Parathyroid adenoma (tissue), 2 donors: ENCODE measurements at regions not wholly inside any gene's neighbourhood (a gene's known extent, or its start where the extent isn't known, plus 50 kb on each side); places are given as distances from the start of the nearest gene placed in this dataset.

ENCODE experiments used
- H2AFZ ChIP-seq: fragments of 300-600 bp; sonication (generic); one replicate; pipeline ENCODE4 v1.7.0; 2017; ENCODE audit warnings: antibody characterized with exemption, mild to moderate bottlenecking
- H3K27ac ChIP-seq: fragments of 300-600 bp; sonication (generic); one replicate; pipeline ENCODE4 v1.7.0; 2017
- H3K27me3 ChIP-seq: fragments of 300-600 bp; sonication (generic); one replicate; pipeline ENCODE4 v1.7.0; 2017; ENCODE audit warnings: low read length; ENCODE audit not compliant: control insufficient read depth, insufficient read depth
- H3K36me3 ChIP-seq: fragments of 300-600 bp; sonication (generic); one replicate; pipeline ENCODE4 v1.7.0; 2017; ENCODE audit warnings: low read length; ENCODE audit not compliant: control insufficient read depth, insufficient read depth
- H3K4me1 ChIP-seq: fragments of 300-600 bp; sonication (generic); one replicate; pipeline ENCODE4 v1.7.0; 2017; ENCODE audit warnings: control low read depth
- H3K4me2 ChIP-seq: fragments of 300-600 bp; sonication (generic); one replicate; pipeline ENCODE4 v1.7.0; 2017; ENCODE audit warnings: low read length
- H3K4me3 ChIP-seq: fragments of 300-600 bp; sonication (generic); one replicate; pipeline ENCODE4 v1.7.0; 2017; ENCODE audit warnings: low read depth, low read length
- H3K79me2 ChIP-seq: fragments of 300-600 bp; sonication (generic); one replicate; pipeline ENCODE4 v1.7.0; 2017; ENCODE audit warnings: control low read depth
- H3K9ac ChIP-seq: fragments of 300-600 bp; sonication (generic); one replicate; pipeline ENCODE4 v1.7.0; 2017; ENCODE audit warnings: mild to moderate bottlenecking
- H3K9me3 ChIP-seq: fragments of 300-600 bp; sonication (generic); one replicate; pipeline ENCODE4 v1.7.0; 2017; ENCODE audit warnings: low read length; ENCODE audit not compliant: control insufficient read depth
- CTCF ChIP-seq: fragments of 300-600 bp; sonication (generic); IDR thresholded peaks from one replicate; pipeline ENCODE4 v1.7.0; 2017; ENCODE audit warnings: antibody characterized with exemption, mild to moderate bottlenecking
- donor health status: primary hyperparathyroidism.

GRCh38 chr10:44832595-44833390, 78.3 kb upstream of the TMEM72 start:
- TF ChIP-seq CTCF, result no peak
- Histone ChIP-seq H3K36me3 (no peaks in the 10 kb centered on the region), H3K27me3 (no peaks in the 10 kb centered on the region), H3K4me1 (no peaks in the 10 kb centered on the region), H2AFZ (no peak overlapping the region), H3K9me3 (no peaks in the 10 kb centered on the region), H3K27ac (no peak overlapping the region), H3K79me2 (no peaks in the 10 kb centered on the region), H3K9ac (no peak overlapping the region), H3K4me2 (no peak overlapping the region), H3K4me3 (no peak overlapping the region)

- TF ChIP-seq CTCF, result no peak
- H3K9ac ChIP-seq, result no peak overlapping the region
- no peaks in the 10 kb centered on the region for H3K9me3 ChIP-seq
- H3K27ac ChIP-seq, result no peak overlapping the region
- no peak overlapping the region for H3K4me3 ChIP-seq
- H2AFZ ChIP-seq, result no peak overlapping the region
- no peak overlapping the region for H3K4me2 ChIP-seq
- H3K27me3 ChIP-seq, result no peaks in the 10 kb centered on the region
- no peaks in the 10 kb centered on the region for H3K36me3 ChIP-seq
- H3K79me2 ChIP-seq, result no peaks in the 10 kb centered on the region
- H3K4me1 ChIP-seq, result no peaks in the 10 kb centered on the region
Observed at GRCh38 chr10:44834131-44834530, 77.0 kb upstream of the TMEM72 start.

GRCh38 chr10:44835300-44835699, 75.8 kb upstream of the TMEM72 start:
- no peaks in the 10 kb centered on the region for H3K9me3 ChIP-seq
- H3K79me2 ChIP-seq, result no peaks in the 10 kb centered on the region
- H3K9ac ChIP-seq, result no peak overlapping the region
- no peaks in the 10 kb centered on the region for H3K4me1 ChIP-seq
- no peak overlapping the region for H3K4me3 ChIP-seq
- no peak overlapping the region for H2AFZ ChIP-seq
- no peak overlapping the region for H3K4me2 ChIP-seq
- no peak for TF ChIP-seq CTCF
- no peaks in the 10 kb centered on the region for H3K27me3 ChIP-seq
- H3K27ac ChIP-seq, result no peak overlapping the region
- no peaks in the 10 kb centered on the region for H3K36me3 ChIP-seq

GRCh38 chr10:44843484-44843883, 67.7 kb upstream of the TMEM72 start:
- TF ChIP-seq CTCF, result no peak
- H3K9me3 ChIP-seq, result no peaks in the 10 kb centered on the region
- no peak overlapping the region for H3K4me3 ChIP-seq
- no peak overlapping the region for H3K9ac ChIP-seq
- no peak overlapping the region for H3K4me2 ChIP-seq
- H3K27ac ChIP-seq, result no peak overlapping the region
- H3K36me3 ChIP-seq, result no peaks in the 10 kb centered on the region
- H3K27me3 ChIP-seq, result peaks cover 4% of the 10 kb centered on the region
- H3K79me2 ChIP-seq, result no peaks in the 10 kb centered on the region
- H3K4me1 ChIP-seq, result no peaks in the 10 kb centered on the region
- no peak overlapping the region for H2AFZ ChIP-seq
